Sigmoid colon (tissue), 6 donors: ENCODE measurements at regions not wholly inside any gene's neighbourhood (a gene's known extent, or its start where the extent isn't known, plus 50 kb on each side); places are given as distances from the start of the nearest gene placed in this dataset.

Experiments used
- DNase-seq: peaks from one replicate; pipeline ENCODE4 v3.0.0-alpha.2; 2019
- H3K27ac ChIP-seq, 4 donors: fragments of 200-600 bp; sonication (generic); one replicate each; pipeline ENCODE4 v1.5.1; 2016 to 2019; ENCODE audit warnings: mild to moderate bottlenecking in 1 of 4
- H3K27me3 ChIP-seq, 3 donors: fragments of 200-600 bp; sonication (generic); one replicate each; pipeline ENCODE4 v1.5.1; 2019; ENCODE audit warnings: mild to moderate bottlenecking in 1 of 3
- H3K36me3 ChIP-seq, 4 donors: fragments of 200-600 bp; sonication (generic); one replicate each; pipeline ENCODE4 v1.5.1; 2016 to 2019
- H3K4me1 ChIP-seq, 4 donors: fragments of 200-600 bp; sonication (generic); one replicate each; pipeline ENCODE4 v1.5.1; 2017 to 2019
- H3K4me3 ChIP-seq, 4 donors: fragments of 200-600 bp; sonication (generic); one replicate each; pipeline ENCODE4 v1.5.1; 2017 to 2019; ENCODE audit warnings: mild to moderate bottlenecking in 2 of 4, moderate library complexity in 1 of 4
- H3K9me3 ChIP-seq, 4 donors: fragments of 200-600 bp in 3 of 4; sonication (generic) in 3 of 4; one replicate each; pipeline versions ENCODE4 v1.5.1 to v1.6.1; 2013 to 2019
- EP300 ChIP-seq, 4 donors: sonication (generic); formaldehyde crosslinking; IDR thresholded peaks; one replicate each; pipeline ENCODE4 v1.6.1; 2017; ENCODE audit warnings: antibody characterized with exemption in 4 of 4
- POLR2A ChIP-seq, 2 donors: fragments of 450-650 bp; IDR thresholded peaks; one replicate each; pipeline ENCODE4 v1.6.1; 2016; ENCODE audit warnings: antibody characterized with exemption in 2 of 2, mild to moderate bottlenecking in 2 of 2, moderate library complexity in 2 of 2
- POLR2AphosphoS5 ChIP-seq, 4 donors: sonication (generic); formaldehyde crosslinking; IDR thresholded peaks; one replicate each; pipeline ENCODE4 v1.6.1; 2017; ENCODE audit warnings: antibody characterized with exemption in 4 of 4
- WGBS, 2 donors: extraction: QIAGEN DNeasy Blood & Tissue Kit; methylation state at CpG; one replicate each; pipeline ENCODE4 v1.1.7; 2013; 5-methylcytosine and 5-hydroxymethylcytosine counted together
- intact Hi-C: fragments of 100-400 bp; cut with DNase I; formaldehyde crosslinking; loops from one replicate; pipeline ENCODE4 v1.15.1; 2023
- TF ChIP-seq, protein P1 (sequence below), 4 experiments: fragments of 450-650 bp in 3 of 4; fragments of 200-600 bp in 1 of 4; IDR thresholded peaks; one replicate each; pipeline ENCODE4 v1.5.1; 2016 to 2019; ENCODE audit warnings: antibody characterized with exemption in 4 of 4, mild to moderate bottlenecking in 3 of 4, moderate library complexity in 2 of 4
- donor health status: healthy with polysubstance abuse.
- donor health status: healthy.

GRCh38 chr5:167530548-167530947 lies 760.9 kb upstream of the WWC1 start:
- TF ChIP-seq POLR2AphosphoS5 (IDR thresholded peaks at IDR 0.05) (no peak), POLR2A (IDR thresholded peaks at IDR 0.05) (no peak), EP300 (IDR thresholded peaks at IDR 0.05) (no peak)
- TF ChIP-seq, protein P1, sequence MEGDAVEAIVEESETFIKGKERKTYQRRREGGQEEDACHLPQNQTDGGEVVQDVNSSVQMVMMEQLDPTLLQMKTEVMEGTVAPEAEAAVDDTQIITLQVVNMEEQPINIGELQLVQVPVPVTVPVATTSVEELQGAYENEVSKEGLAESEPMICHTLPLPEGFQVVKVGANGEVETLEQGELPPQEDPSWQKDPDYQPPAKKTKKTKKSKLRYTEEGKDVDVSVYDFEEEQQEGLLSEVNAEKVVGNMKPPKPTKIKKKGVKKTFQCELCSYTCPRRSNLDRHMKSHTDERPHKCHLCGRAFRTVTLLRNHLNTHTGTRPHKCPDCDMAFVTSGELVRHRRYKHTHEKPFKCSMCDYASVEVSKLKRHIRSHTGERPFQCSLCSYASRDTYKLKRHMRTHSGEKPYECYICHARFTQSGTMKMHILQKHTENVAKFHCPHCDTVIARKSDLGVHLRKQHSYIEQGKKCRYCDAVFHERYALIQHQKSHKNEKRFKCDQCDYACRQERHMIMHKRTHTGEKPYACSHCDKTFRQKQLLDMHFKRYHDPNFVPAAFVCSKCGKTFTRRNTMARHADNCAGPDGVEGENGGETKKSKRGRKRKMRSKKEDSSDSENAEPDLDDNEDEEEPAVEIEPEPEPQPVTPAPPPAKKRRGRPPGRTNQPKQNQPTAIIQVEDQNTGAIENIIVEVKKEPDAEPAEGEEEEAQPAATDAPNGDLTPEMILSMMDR (IDR thresholded peaks at IDR 0.05): no peak
- intact Hi-C loops: no loop called here
- Histone ChIP-seq H3K27me3 (no peaks in the 10 kb centered on the region), H3K36me3 (no peaks in the 10 kb centered on the region), H3K4me3 (no peak overlapping the region), H3K9me3 (no peaks in the 10 kb centered on the region), H3K4me1 (no peaks in the 10 kb centered on the region), H3K27ac (no peak overlapping the region)
- 34 to 42% methylated on average over 13 of the region's 13 CpGs for WGBS, 2 donors
- no peak for DNase-seq

GRCh38 chr5:167533814-167534795 lies 757.3 kb upstream of the WWC1 start:
- Histone ChIP-seq H3K36me3 (no peaks in the 10 kb centered on the region), H3K4me1 (no peaks in the 10 kb centered on the region), H3K4me3 (no peak overlapping the region), H3K27ac (no peak overlapping the region), H3K27me3 (no peaks in the 10 kb centered on the region), H3K9me3 (no peaks in the 10 kb centered on the region)
- intact Hi-C loops: no loop called here
- no peak for DNase-seq
- TF ChIP-seq POLR2AphosphoS5 (IDR thresholded peaks at IDR 0.05): no peak
- TF ChIP-seq, protein P1 (IDR thresholded peaks at IDR 0.05): no peak
- TF ChIP-seq EP300 (IDR thresholded peaks at IDR 0.05): no peak
- no peak for TF ChIP-seq POLR2A (IDR thresholded peaks at IDR 0.05)
- 85 to 86% methylated on average over 11 of the region's 11 CpGs for WGBS, 2 donors

DNA sequence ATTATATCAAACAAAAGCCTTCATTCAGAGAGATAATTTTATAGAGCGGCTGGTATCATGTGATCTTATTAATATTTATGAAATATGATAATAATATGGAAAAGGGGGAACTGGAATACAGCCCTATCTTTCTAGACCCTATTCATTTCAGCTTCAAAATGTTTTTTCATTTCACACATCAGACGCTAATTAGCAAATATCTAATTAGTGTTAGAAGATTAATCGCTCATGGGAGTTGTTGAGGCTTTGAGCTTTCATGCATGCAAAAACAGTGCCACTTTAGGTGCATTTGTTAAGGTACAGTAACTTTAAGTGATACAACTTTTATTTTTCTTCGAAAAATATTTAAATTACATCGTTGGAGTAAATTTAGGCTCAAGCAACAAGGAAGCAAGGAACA lies 751.7 kb upstream of the WWC1 start:
- intact Hi-C loops: no loop called here
- no peak overlapping the region for H3K4me3 ChIP-seq
- H3K27ac ChIP-seq: no peak overlapping the region
- no peaks in the 10 kb centered on the region for H3K36me3 ChIP-seq
- WGBS, 2 donors: 87 to 88% methylated on average over 5 of the region's 5 CpGs
- no peaks in the 10 kb centered on the region for H3K9me3 ChIP-seq
- no peak for DNase-seq
- no peaks in the 10 kb centered on the region for H3K4me1 ChIP-seq
- TF ChIP-seq POLR2AphosphoS5 (IDR thresholded peaks at IDR 0.05) (no peak), POLR2A (IDR thresholded peaks at IDR 0.05) (no peak), EP300 (IDR thresholded peaks at IDR 0.05) (no peak)
- TF ChIP-seq, protein P1 (IDR thresholded peaks at IDR 0.05): no peak
- no peaks in the 10 kb centered on the region for H3K27me3 ChIP-seq

- Histone ChIP-seq H3K9me3 (no peaks in the 10 kb centered on the region), H3K27ac (no peak overlapping the region), H3K4me1 (no peaks in the 10 kb centered on the region), H3K27me3 (no peaks in the 10 kb centered on the region), H3K4me3 (no peak overlapping the region), H3K36me3 (no peaks in the 10 kb centered on the region)
- TF ChIP-seq, protein P1 (IDR thresholded peaks at IDR 0.05): no peak
- TF ChIP-seq POLR2AphosphoS5 (IDR thresholded peaks at IDR 0.05): no peak
- no peak for TF ChIP-seq EP300 (IDR thresholded peaks at IDR 0.05)
- TF ChIP-seq POLR2A (IDR thresholded peaks at IDR 0.05): no peak
- no peak for DNase-seq
- 91 to 94% methylated on average over 4 of the region's 4 CpGs for WGBS, 2 donors
- intact Hi-C loops: no loop called here
Observed at GRCh38 chr5:167546270-167546669, 745.2 kb upstream of the WWC1 start.
